LNCAP (cell line): ENCODE measurements at regions not wholly inside any gene's neighbourhood (a gene's known extent, or its start where the extent isn't known, plus 50 kb on each side); places are given as distances from the start of the nearest gene placed in this dataset.

Experiments used
- CTCF ChIP-seq: fragments of 450-650 bp; IDR thresholded peaks from 2 replicates; pipeline ENCODE4 v1.5.1; 2017; ENCODE audit warnings: mild to moderate bottlenecking

- TF ChIP-seq CTCF, result no peak
Observed at GRCh38 chr6:4459996-4460395, 316.2 kb upstream of the CDYL start.

- no peak for TF ChIP-seq CTCF
Observed at GRCh38 chr6:4459032-4459431, 317.2 kb upstream of the CDYL start.

- TF ChIP-seq CTCF, result no peak
Observed at GRCh38 chr6:4451718-4452117, 316.3 kb upstream of the ECI2 start.

GRCh38 chr6:4451081-4451480, 315.7 kb upstream of the ECI2 start:
- TF ChIP-seq CTCF, result no peak

- no peak for TF ChIP-seq CTCF
Observed at GRCh38 chr6:4450237-4450636, 314.9 kb upstream of the ECI2 start.

GRCh38 chr6:4449409-4449808, 314.0 kb upstream of the ECI2 start:
- no peak for TF ChIP-seq CTCF

GRCh38 chr6:4448841-4449240, 313.5 kb upstream of the ECI2 start:
- TF ChIP-seq CTCF, result no peak

GRCh38 chr6:4447639-4448330, 312.4 kb upstream of the ECI2 start:
- no peak for TF ChIP-seq CTCF
